ENCODE measurements at regions not wholly inside any gene's neighbourhood (a gene's known extent, or its start where the extent isn't known, plus 50 kb on each side); places are given as distances from the start of the nearest gene placed in this dataset.

GRCh38 chr12:58481811-58482210 is 438.5 kb downstream of the LRIG3 start:
- intact Hi-C loops (cut with DNase I), result no loop called here
- Histone ChIP-seq H3K27ac (no peak overlapping the region), H3K36me3 (no peaks in the 10 kb centered on the region), H3K4me1 (no peaks in the 10 kb centered on the region), H3K4me3 (no peak overlapping the region), H3K27me3 (peaks cover 0 to 3% (median 0%) of the 10 kb centered on the region in 7 donors), H3K9me3 (no peaks in the 10 kb centered on the region)
- ATAC-seq (no peak), DNase-seq (no peak)
- 33 to 40% methylated on average over 3 of the region's 3 CpGs for WGBS, 2 donors
- TF ChIP-seq CTCF (IDR thresholded peaks at IDR 0.05), result no peak

DNA sequence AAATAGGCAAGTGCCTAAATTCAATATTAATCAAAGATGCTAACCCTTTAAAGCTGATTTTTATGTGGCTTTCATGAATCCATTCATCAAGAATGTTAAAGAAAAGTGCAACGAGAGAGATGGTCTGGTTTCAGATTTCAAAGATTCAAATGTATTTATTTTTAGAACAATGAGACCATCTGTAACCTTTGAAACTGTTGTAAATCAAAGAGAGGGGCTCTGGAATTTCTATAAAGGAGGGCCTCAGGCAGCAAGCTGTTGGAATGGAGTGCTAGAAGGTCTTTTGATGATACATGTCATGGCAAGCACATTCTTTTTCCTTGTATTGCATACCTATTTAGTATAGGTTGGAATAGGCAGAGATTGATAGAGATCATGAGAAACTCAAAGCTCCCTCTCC is 433.0 kb downstream of the LRIG3 start:
- no peaks in the 10 kb centered on the region for H3K36me3 ChIP-seq
- peaks cover 0 to 3% (median 0%) of the 10 kb centered on the region in 7 donors for H3K27me3 ChIP-seq
- intact Hi-C loops (cut with DNase I), result no loop called here
- 7 to 39% methylated on average over 1 of the region's 1 CpG for WGBS, 2 donors
- no peak overlapping the region for H3K27ac ChIP-seq
- no peaks in the 10 kb centered on the region for H3K9me3 ChIP-seq
- no peak for TF ChIP-seq CTCF (IDR thresholded peaks at IDR 0.05)
- DNase-seq (no peak), ATAC-seq (no peak)
- no peak overlapping the region for H3K4me3 ChIP-seq
- H3K4me1 ChIP-seq, result no peaks in the 10 kb centered on the region

GRCh38 chr12:58487678-58488161 is 432.6 kb downstream of the LRIG3 start:
- Histone ChIP-seq H3K9me3 (no peaks in the 10 kb centered on the region), H3K27ac (no peak overlapping the region), H3K27me3 (peaks cover 0 to 3% (median 0%) of the 10 kb centered on the region in 7 donors), H3K4me3 (no peak overlapping the region), H3K4me1 (no peaks in the 10 kb centered on the region), H3K36me3 (no peaks in the 10 kb centered on the region)
- intact Hi-C loops (cut with DNase I), result no loop called here
- 77 to 79% methylated on average over 1 of the region's 1 CpG for WGBS, 2 donors
- no peak for ATAC-seq
- TF ChIP-seq CTCF (IDR thresholded peaks at IDR 0.05), result no peak
- DNase-seq, result no peak

- Histone ChIP-seq H3K27me3 (no peaks in the 10 kb centered on the region), H3K27ac (no peak overlapping the region), H3K4me1 (no peaks in the 10 kb centered on the region), H3K36me3 (no peaks in the 10 kb centered on the region), H3K4me3 (no peak overlapping the region), H3K9me3 (no peaks in the 10 kb centered on the region)
- DNase-seq (no peak), ATAC-seq (no peak)
- 16 to 36% methylated on average over 1 of the region's 1 CpG for WGBS, 2 donors
- intact Hi-C loops (cut with DNase I), result no loop called here
- TF ChIP-seq CTCF (IDR thresholded peaks at IDR 0.05), result no peak
Measured at GRCh38 chr12:58489394-58489793, 430.9 kb downstream of the LRIG3 start.
